K562 (cell line): ENCODE measurements at regions not wholly inside any gene's neighbourhood (a gene's known extent, or its start where the extent isn't known, plus 50 kb on each side); places are given as distances from the start of the nearest gene placed in this dataset.

Experiments
- ETV5 ChIP-seq: sonication (generic); formaldehyde crosslinking; IDR thresholded peaks from 2 replicates; pipeline ENCODE4 v1.4.0; 2020; ENCODE audit warnings: low read depth, mild to moderate bottlenecking, missing genetic modification reagents
- GTF2F1 ChIP-seq: IDR thresholded peaks from 2 replicates; pipeline ENCODE4 v1.6.1; 2011; ENCODE audit warnings: low read depth, low read length, improper control_type of control experiment
- LARP7 ChIP-seq: fragments of 450-650 bp; IDR thresholded peaks from 2 replicates; pipeline ENCODE4 v1.6.1; 2016
- PCBP2 ChIP-seq: fragments of 200-400 bp; formaldehyde crosslinking; IDR thresholded peaks from 2 replicates; pipeline ENCODE4 v1.6.1; 2018; ENCODE audit warnings: low read length, low read depth, mild to moderate bottlenecking, moderate library complexity; ENCODE audit not compliant: poor library complexity, severe bottlenecking
- POLR2AphosphoS2 ChIP-seq: IDR thresholded peaks from 2 replicates; pipeline ENCODE4 v1.6.1; 2012; ENCODE audit warnings: low read length, improper control_type of control experiment
- POLR2AphosphoS5 ChIP-seq: IDR thresholded peaks from 2 replicates; pipeline ENCODE4 v1.6.1; 2011; ENCODE audit warnings: mild to moderate bottlenecking, low read depth, low read length, moderate library complexity; ENCODE audit not compliant: control insufficient read depth, insufficient read depth
- SIN3A ChIP-seq, 2 experiments: fragments of 150-350 bp in 1 of 2; IDR thresholded peaks; 2 replicates each; pipeline ENCODE4 v1.6.1; 2011 to 2016; ENCODE audit warnings: borderline replicate concordance in 2 of 2, low read depth in 2 of 2, low read length in 2 of 2, mild to moderate bottlenecking in 2 of 2, moderate library complexity in 2 of 2; ENCODE audit not compliant: control insufficient read depth in 1 of 2
- SMC3 ChIP-seq: conservative IDR thresholded peaks from 2 replicates; pipeline ENCODE4 v1.6.1; 2011; ENCODE audit warnings: low read depth, low read length, improper control_type of control experiment; ENCODE audit not compliant: insufficient read depth
- SRF ChIP-seq, 2 experiments: fragments of 250-450, 450-650 bp in 1 of 2; sonication (Bioruptor Pico) in 1 of 2; sonication (generic) in 1 of 2; formaldehyde crosslinking; IDR thresholded peaks; 2 replicates each; pipeline versions ENCODE4 v1.5.0 to v1.5.1; 2020 to 2022; ENCODE audit warnings: mild to moderate bottlenecking in 1 of 2, missing genetic modification reagents in 1 of 2
- TCF7L2 ChIP-seq: fragments of 150-350 bp; IDR thresholded peaks from 2 replicates; pipeline ENCODE4 v1.6.1; 2016; ENCODE audit warnings: low read depth, mild to moderate bottlenecking, low read length, moderate library complexity
- ZNF23 ChIP-seq: fragments of 250-450 bp; sonication (Bioruptor Pico); IDR thresholded peaks from 2 replicates; pipeline ENCODE4 v1.4.0; 2020; ENCODE audit warnings: mild to moderate bottlenecking
- ZNF384 ChIP-seq: IDR thresholded peaks from 2 replicates; pipeline ENCODE4 v1.6.1; 2012; ENCODE audit warnings: low read depth, low read length, improper control_type of control experiment
- TF ChIP-seq, protein P1 (sequence below): fragments of 250-450 bp; sonication (Bioruptor Pico); IDR thresholded peaks from 2 replicates; pipeline ENCODE4 v1.8.0; 2021; ENCODE audit warnings: mild to moderate bottlenecking, moderate library complexity
- TF ChIP-seq, protein P2 (sequence below): sonication (generic); formaldehyde crosslinking; IDR thresholded peaks from 2 replicates; pipeline ENCODE4 v1.9.0; 2022; ENCODE audit warnings: mild to moderate bottlenecking, missing genetic modification reagents

- TF ChIP-seq SIN3A (IDR thresholded peaks at IDR 0.05; ENCODE audit: borderline replicate concordance in 2 of 2, control insufficient read depth in 1 of 2, low read depth in 2 of 2, low read length in 2 of 2) (no peak), ZNF23 (no peak), GTF2F1 (no peak), ZNF384 (no peak), ETV5 (CRISPR knock-in tag) (no peak), POLR2AphosphoS2 (no peak), POLR2AphosphoS5 (no peak), TCF7L2 (no peak), SRF (CRISPR knock-in tag; IDR thresholded peaks at IDR 0.05) (no peak), SMC3 (no peak), LARP7 (no peak), PCBP2 (no peak)
- TF ChIP-seq, protein P1, sequence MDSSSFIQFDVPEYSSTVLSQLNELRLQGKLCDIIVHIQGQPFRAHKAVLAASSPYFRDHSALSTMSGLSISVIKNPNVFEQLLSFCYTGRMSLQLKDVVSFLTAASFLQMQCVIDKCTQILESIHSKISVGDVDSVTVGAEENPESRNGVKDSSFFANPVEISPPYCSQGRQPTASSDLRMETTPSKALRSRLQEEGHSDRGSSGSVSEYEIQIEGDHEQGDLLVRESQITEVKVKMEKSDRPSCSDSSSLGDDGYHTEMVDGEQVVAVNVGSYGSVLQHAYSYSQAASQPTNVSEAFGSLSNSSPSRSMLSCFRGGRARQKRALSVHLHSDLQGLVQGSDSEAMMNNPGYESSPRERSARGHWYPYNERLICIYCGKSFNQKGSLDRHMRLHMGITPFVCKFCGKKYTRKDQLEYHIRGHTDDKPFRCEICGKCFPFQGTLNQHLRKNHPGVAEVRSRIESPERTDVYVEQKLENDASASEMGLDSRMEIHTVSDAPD (CRISPR knock-in tag): no peak
- TF ChIP-seq, protein P2, sequence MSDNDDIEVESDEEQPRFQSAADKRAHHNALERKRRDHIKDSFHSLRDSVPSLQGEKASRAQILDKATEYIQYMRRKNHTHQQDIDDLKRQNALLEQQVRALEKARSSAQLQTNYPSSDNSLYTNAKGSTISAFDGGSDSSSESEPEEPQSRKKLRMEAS (CRISPR knock-in tag): no peak
Measured at GRCh38 chr4:160685729-160686128, 1478.1 kb downstream of the FSTL5 start.
